GM19467 (cell line): ENCODE measurements at regions not wholly inside any gene's neighbourhood (a gene's known extent, or its start where the extent isn't known, plus 50 kb on each side); places are given as distances from the start of the nearest gene placed in this dataset.
A peak's percentile ranks its signal among the peaks of the same experiment; 100 is the strongest.
"Not testable (repeated sequence)": the region's sequence is repeated elsewhere in the genome, so short reads cannot be mapped to it uniquely, and the experiment has no call there.

ENCODE experiments used
- ATAC-seq: cut with Tn5 transposase; IDR thresholded peaks from one replicate; pipeline ENCODE4 v1.9.1; 2021; ENCODE audit warnings: mild to moderate bottlenecking, moderate library complexity; ENCODE audit not compliant: unreplicated experiment

- not testable (repeated sequence) for ATAC-seq
Measured at GRCh38 chr1:143785883-143786282, 185.9 kb downstream of the FAM72C start.

GRCh38 chr1:143784239-143784882 is 187.4 kb downstream of the FAM72C start:
- ATAC-seq, result not testable (repeated sequence)

GRCh38 chr1:143778178-143778577 is 193.6 kb downstream of the FAM72C start:
- not testable (repeated sequence) for ATAC-seq

- ATAC-seq, result not testable (repeated sequence)
Measured at GRCh38 chr1:143764831-143765230, 207.0 kb downstream of the FAM72C start.

GRCh38 chr1:143760366-143760765 is 211.4 kb downstream of the FAM72C start:
- ATAC-seq, result not testable (repeated sequence)

GRCh38 chr1:143755961-143756360 is 215.8 kb downstream of the FAM72C start:
- ATAC-seq, result not testable (repeated sequence)

- no peak for ATAC-seq
Measured at GRCh38 chr1:143748906-143749305, 222.9 kb downstream of the FAM72C start.

- no peak for ATAC-seq
Measured at GRCh38 chr1:143736562-143736961, 235.2 kb downstream of the FAM72C start.

GRCh38 chr1:143735764-143736461 is 235.9 kb downstream of the FAM72C start:
- ATAC-seq, result no peak

- ATAC-seq, result not testable (repeated sequence)
Measured at GRCh38 chr1:143734261-143734660, 237.5 kb downstream of the FAM72C start.

GRCh38 chr1:143730890-143731289 is 240.9 kb downstream of the FAM72C start:
- not testable (repeated sequence) for ATAC-seq

- ATAC-seq, result peak; percentile 76
Measured at GRCh38 chr1:143729449-143730111, 242.2 kb downstream of the FAM72C start.

GRCh38 chr1:143728802-143729448 is 242.9 kb downstream of the FAM72C start:
- ATAC-seq, result peak; percentile 95

GRCh38 chr1:143727263-143727662 is 244.5 kb downstream of the FAM72C start:
- ATAC-seq, result no peak

GRCh38 chr1:143721024-143721373 is 250.8 kb downstream of the FAM72C start:
- ATAC-seq, result no peak

GRCh38 chr1:143720087-143721023 is 251.4 kb downstream of the FAM72C start:
- no peak for ATAC-seq

GRCh38 chr1:143718524-143718923 is 253.3 kb downstream of the FAM72C start:
- no peak for ATAC-seq

- no peak for ATAC-seq
Measured at GRCh38 chr1:143718021-143718420, 253.8 kb downstream of the FAM72C start.

- no peak for ATAC-seq
Measured at GRCh38 chr1:143717434-143717833, 254.4 kb downstream of the FAM72C start.

GRCh38 chr1:143714913-143715312 is 256.9 kb downstream of the FAM72C start:
- ATAC-seq, result not testable (repeated sequence)
